OCI-LY1 (cell line): ENCODE measurements at regions not wholly inside any gene's neighbourhood (a gene's known extent, or its start where the extent isn't known, plus 50 kb on each side); places are given as distances from the start of the nearest gene placed in this dataset.

Experiments
- CTCF ChIP-seq: fragments of 200-600 bp; sonication (generic), shearing (Covaris generic); IDR thresholded peaks from 2 replicates; pipeline ENCODE4 v1.5.1; 2017; ENCODE audit warnings: mild to moderate bottlenecking, antibody characterized with exemption, low read length, moderate library complexity, mixed read lengths
- EZH2 ChIP-seq: fragments of 200-600 bp; sonication (generic), shearing (Covaris generic); IDR thresholded peaks from 2 replicates; pipeline ENCODE4 v1.8.0; 2017; ENCODE audit warnings: borderline replicate concordance, mixed run types, mild to moderate bottlenecking, antibody characterized with exemption, low read length, moderate library complexity, mixed read lengths

DNA sequence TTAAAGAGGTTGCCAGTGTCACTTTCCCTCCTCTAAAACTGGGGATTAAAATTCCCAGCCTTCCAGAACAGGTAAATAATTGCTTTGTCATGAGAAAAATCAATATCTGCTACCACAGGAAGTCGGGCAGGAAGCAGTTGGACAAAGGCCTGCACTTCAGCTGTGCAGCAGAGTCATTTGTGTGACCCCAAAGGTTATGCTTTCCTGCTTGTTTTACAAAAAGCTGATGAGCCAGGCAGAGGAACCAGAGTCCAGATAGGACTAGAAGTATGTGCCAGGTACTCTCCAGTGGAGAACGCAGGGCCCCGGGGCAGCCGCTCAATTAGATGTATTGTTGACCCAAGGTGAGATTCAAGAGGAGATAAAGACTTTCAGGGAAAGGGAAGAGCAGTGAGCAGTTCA, 117.1 kb upstream of the FRMD6 start:
- no peak for TF ChIP-seq CTCF
- no peak for TF ChIP-seq EZH2
